ENCODE measurements at regions not wholly inside any gene's neighbourhood (a gene's known extent, or its start where the extent isn't known, plus 50 kb on each side); places are given as distances from the start of the nearest gene placed in this dataset.

DNA sequence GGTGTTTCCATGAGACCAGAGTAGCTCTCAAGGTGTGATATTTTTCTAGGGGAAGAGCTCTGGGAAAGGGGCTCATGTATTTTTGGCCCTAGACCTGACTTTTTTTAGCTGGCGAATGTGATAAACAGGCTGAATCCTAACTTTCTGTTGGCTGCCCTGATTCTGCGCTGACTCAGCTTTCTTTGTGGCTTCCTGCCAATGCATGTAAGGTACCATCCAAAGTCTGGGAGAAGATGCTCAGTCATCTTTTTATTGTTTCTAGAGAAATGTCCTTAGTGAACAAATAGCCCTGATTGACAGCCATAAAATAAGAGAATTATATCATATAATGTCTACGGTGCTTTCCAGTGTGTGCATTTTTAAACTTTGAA is 113.6 kb upstream of the MBNL2 start:
- H4K5ac ChIP-seq (ENCODE audit: insufficient read length, low read depth, low read length): no peak overlapping the region
- H3K79me1 ChIP-seq (ENCODE audit: insufficient read depth, low read depth, low read length, poor library complexity, severe bottlenecking): no peaks in the 10 kb centered on the region
- no peak overlapping the region for H3K23ac ChIP-seq (ENCODE audit: insufficient read length, low read depth, low read length)
- no peak overlapping the region for H3K18ac ChIP-seq (ENCODE audit: insufficient read length, low read depth, low read length)
- H2BK5ac ChIP-seq (ENCODE audit: insufficient read length, low read length): no peak overlapping the region
- H2BK12ac ChIP-seq (ENCODE audit: insufficient read length, low read depth, low read length): no peak overlapping the region
- no peak overlapping the region for H2BK15ac ChIP-seq (ENCODE audit: low read depth, low read length)
- H3K4me1 Mint-ChIP-seq: peaks cover 3 to 12% of the 10 kb centered on the region in 2 experiments
- no peak overlapping the region for H2BK120ac ChIP-seq (ENCODE audit: low read depth, low read length, poor library complexity, severe bottlenecking)
- no peak overlapping the region for H2BK20ac ChIP-seq (ENCODE audit: low read depth, low read length, poor library complexity, severe bottlenecking)
- no peak overlapping the region for H3K56ac ChIP-seq (ENCODE audit: insufficient read length, low read depth, low read length)
- DNase-seq: no peak
- no peak overlapping the region for H3K4ac ChIP-seq (ENCODE audit: low read depth, low read length)
- H3K4me2 ChIP-seq (ENCODE audit: insufficient read depth, insufficient read length, low read length): no peak overlapping the region
- no peak overlapping the region for H3K14ac ChIP-seq (ENCODE audit: insufficient read depth, low read length)
- TF ChIP-seq, protein P1, sequence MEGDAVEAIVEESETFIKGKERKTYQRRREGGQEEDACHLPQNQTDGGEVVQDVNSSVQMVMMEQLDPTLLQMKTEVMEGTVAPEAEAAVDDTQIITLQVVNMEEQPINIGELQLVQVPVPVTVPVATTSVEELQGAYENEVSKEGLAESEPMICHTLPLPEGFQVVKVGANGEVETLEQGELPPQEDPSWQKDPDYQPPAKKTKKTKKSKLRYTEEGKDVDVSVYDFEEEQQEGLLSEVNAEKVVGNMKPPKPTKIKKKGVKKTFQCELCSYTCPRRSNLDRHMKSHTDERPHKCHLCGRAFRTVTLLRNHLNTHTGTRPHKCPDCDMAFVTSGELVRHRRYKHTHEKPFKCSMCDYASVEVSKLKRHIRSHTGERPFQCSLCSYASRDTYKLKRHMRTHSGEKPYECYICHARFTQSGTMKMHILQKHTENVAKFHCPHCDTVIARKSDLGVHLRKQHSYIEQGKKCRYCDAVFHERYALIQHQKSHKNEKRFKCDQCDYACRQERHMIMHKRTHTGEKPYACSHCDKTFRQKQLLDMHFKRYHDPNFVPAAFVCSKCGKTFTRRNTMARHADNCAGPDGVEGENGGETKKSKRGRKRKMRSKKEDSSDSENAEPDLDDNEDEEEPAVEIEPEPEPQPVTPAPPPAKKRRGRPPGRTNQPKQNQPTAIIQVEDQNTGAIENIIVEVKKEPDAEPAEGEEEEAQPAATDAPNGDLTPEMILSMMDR (conservative IDR thresholded peaks at IDR 0.05): no peak
- WGBS (ENCODE audit: extremely low coverage, insufficient read length, low lambda C conversion rate): no CpG with 5 or more reads among the region's 3 CpGs
- H4K20me1 ChIP-seq (ENCODE audit: control insufficient read depth, insufficient read depth, insufficient read length): no peaks in the 10 kb centered on the region
- no peak overlapping the region for H3K27ac ChIP-seq (ENCODE audit: insufficient read length, low read depth, low read length)
- H3K9me3 ChIP-seq (ENCODE audit: control insufficient read depth, low read depth, low read length): no peaks in the 10 kb centered on the region
- H3K27ac Mint-ChIP-seq: no peak overlapping the region
- no peak overlapping the region for H2AFZ ChIP-seq (ENCODE audit: low read length)
- no peaks in the 10 kb centered on the region for H3K23me2 ChIP-seq (ENCODE audit: insufficient read length, low read depth, low read length, poor library complexity, severe bottlenecking)
- no peak overlapping the region for H3T11ph ChIP-seq (ENCODE audit: low read length)
- H3K4me1 ChIP-seq (ENCODE audit: insufficient read depth, low read length): no peaks in the 10 kb centered on the region; the same call in 1 of the 2 replicates
- H4K91ac ChIP-seq (ENCODE audit: insufficient read length, low read depth, low read length): no peak overlapping the region
- no peaks in the 10 kb centered on the region for H3K27me3 ChIP-seq (ENCODE audit: insufficient read depth, low read length)
- no peaks in the 10 kb centered on the region for H3K79me2 ChIP-seq (ENCODE audit: insufficient read depth, low read length)
- peaks cover 63% of the 10 kb centered on the region for H3K27me3 Mint-ChIP-seq (ENCODE audit: low read depth)
- no peak overlapping the region for H3K9ac ChIP-seq (ENCODE audit: extremely low read depth, insufficient read length, low read length)
- H3K36me3 Mint-ChIP-seq (ENCODE audit: insufficient read depth in 1 of 3, low read depth in 3 of 3): no peaks in the 10 kb centered on the region
- H4K8ac ChIP-seq (replicated peaks; ENCODE audit: insufficient read length, low read depth, low read length): no peak overlapping the region
- no peak overlapping the region for H3K4me3 Mint-ChIP-seq
- H2AK5ac ChIP-seq (ENCODE audit: insufficient read length, low read length): no peak overlapping the region
- H3K9me3 Mint-ChIP-seq: no peaks in the 10 kb centered on the region; a peak in 2 of 5 replicates

Data from H9 (cell line).